SK-N-MC (cell line): ENCODE measurements at regions not wholly inside any gene's neighbourhood (a gene's known extent, or its start where the extent isn't known, plus 50 kb on each side); places are given as distances from the start of the nearest gene placed in this dataset.

Experiments used
- EZH2 ChIP-seq: fragments of 200-600 bp; sonication (generic); IDR thresholded peaks from one replicate; pipeline ENCODE4 v1.6.1; 2017; ENCODE audit warnings: antibody characterized with exemption
- POLR2AphosphoS5 ChIP-seq: IDR thresholded peaks from 2 replicates; pipeline ENCODE4 v1.6.1; 2012; ENCODE audit warnings: mild to moderate bottlenecking, low read depth, low read length, borderline replicate concordance

DNA sequence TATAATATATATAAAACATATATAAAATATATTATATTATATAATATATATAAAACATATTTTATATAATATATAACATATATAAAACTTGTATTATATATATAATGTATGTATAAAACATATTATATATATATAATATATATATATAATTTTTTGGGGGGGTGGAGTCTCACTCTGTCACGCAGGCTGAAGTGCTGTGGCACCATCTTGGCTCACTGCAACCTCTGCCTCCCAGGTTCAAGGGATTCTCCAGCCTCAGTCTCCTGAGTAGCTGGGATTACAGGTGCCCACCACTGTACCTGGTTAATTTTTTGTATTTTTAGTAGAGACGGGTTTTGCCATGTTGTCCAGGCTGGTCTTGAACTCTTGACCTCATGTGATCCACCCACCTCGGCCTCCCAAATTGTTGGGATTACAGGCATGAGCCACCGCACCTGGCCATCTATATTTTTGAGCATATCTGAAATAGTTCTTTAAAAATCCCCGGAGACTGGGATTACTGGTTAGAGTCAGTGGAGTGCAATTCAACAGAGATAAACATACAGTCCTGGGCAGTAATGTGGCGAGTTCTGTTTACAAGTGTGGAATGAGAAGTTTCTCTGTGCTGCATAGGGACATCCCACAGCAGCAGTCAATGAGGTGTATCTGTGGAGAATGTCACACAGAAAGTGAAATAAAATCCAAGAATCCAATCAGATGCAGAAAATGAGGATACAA lies 208.4 kb downstream of the MYCN start:
- TF ChIP-seq POLR2AphosphoS5 (no peak), EZH2 (no peak)
